ENCODE measurements at regions not wholly inside any gene's neighbourhood (a gene's known extent, or its start where the extent isn't known, plus 50 kb on each side); places are given as distances from the start of the nearest gene placed in this dataset.

DNA sequence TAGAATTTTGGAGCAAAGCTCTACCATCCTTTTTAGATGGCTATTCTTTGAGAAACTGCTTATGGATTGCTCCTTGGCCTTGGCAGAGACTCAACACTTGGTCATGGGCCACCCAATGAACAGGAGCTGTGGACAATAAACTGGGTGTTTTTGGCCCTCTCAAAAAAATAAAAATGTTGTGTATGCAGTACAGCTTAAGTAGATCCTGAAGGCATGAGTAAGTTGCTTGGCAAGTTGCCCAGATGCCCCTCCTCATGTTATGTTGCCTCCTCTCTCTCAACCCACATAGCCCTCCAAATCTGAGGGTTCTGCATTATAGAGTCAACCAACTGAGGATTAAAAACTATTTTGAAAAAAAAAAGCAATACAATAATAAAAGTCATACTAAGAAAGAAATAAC lies 124.9 kb downstream of the ATP23 start:
- H3K27me3 ChIP-seq (ENCODE audit: insufficient read depth, low read length, poor library complexity) = peaks cover 5% of the 10 kb centered on the region
- H3K79me2 ChIP-seq (ENCODE audit: insufficient read depth, low read length) = no peaks in the 10 kb centered on the region
- no peaks in the 10 kb centered on the region for H3K36me3 ChIP-seq (ENCODE audit: insufficient read depth, low read length)
- DNase-seq = no peak
- no peak overlapping the region for H2AFZ ChIP-seq (ENCODE audit: low read depth, low read length)
- TF ChIP-seq, protein P1, sequence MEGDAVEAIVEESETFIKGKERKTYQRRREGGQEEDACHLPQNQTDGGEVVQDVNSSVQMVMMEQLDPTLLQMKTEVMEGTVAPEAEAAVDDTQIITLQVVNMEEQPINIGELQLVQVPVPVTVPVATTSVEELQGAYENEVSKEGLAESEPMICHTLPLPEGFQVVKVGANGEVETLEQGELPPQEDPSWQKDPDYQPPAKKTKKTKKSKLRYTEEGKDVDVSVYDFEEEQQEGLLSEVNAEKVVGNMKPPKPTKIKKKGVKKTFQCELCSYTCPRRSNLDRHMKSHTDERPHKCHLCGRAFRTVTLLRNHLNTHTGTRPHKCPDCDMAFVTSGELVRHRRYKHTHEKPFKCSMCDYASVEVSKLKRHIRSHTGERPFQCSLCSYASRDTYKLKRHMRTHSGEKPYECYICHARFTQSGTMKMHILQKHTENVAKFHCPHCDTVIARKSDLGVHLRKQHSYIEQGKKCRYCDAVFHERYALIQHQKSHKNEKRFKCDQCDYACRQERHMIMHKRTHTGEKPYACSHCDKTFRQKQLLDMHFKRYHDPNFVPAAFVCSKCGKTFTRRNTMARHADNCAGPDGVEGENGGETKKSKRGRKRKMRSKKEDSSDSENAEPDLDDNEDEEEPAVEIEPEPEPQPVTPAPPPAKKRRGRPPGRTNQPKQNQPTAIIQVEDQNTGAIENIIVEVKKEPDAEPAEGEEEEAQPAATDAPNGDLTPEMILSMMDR (IDR thresholded peaks at IDR 0.05; ENCODE audit: borderline replicate concordance, extremely low read depth, low read length, poor library complexity, severe bottlenecking) = no peak
- no peak for TF ChIP-seq EZH2 (IDR thresholded peaks at IDR 0.05; ENCODE audit: borderline replicate concordance, low read depth, low read length, severe bottlenecking)
- no peak overlapping the region for H3K27ac ChIP-seq (ENCODE audit: low read length)
- no peak overlapping the region for H3K4me2 ChIP-seq (ENCODE audit: insufficient read depth, low read length)
- no peak for ATAC-seq (ENCODE audit: insufficient read depth, low read depth)
- no peaks in the 10 kb centered on the region for H4K20me1 ChIP-seq (ENCODE audit: insufficient read depth, low read length)
- no peak overlapping the region for H3K9ac ChIP-seq (ENCODE audit: low read depth, low read length)
- no peak overlapping the region for H3K4me3 ChIP-seq (ENCODE audit: low read depth in 1 of 2, low read length in 2 of 2)
- H3K4me1 ChIP-seq (ENCODE audit: insufficient read depth, low read length) = no peaks in the 10 kb centered on the region
- H3K9me3 ChIP-seq (ENCODE audit: insufficient read depth, low read length, severe bottlenecking) = no peaks in the 10 kb centered on the region

DNA sequence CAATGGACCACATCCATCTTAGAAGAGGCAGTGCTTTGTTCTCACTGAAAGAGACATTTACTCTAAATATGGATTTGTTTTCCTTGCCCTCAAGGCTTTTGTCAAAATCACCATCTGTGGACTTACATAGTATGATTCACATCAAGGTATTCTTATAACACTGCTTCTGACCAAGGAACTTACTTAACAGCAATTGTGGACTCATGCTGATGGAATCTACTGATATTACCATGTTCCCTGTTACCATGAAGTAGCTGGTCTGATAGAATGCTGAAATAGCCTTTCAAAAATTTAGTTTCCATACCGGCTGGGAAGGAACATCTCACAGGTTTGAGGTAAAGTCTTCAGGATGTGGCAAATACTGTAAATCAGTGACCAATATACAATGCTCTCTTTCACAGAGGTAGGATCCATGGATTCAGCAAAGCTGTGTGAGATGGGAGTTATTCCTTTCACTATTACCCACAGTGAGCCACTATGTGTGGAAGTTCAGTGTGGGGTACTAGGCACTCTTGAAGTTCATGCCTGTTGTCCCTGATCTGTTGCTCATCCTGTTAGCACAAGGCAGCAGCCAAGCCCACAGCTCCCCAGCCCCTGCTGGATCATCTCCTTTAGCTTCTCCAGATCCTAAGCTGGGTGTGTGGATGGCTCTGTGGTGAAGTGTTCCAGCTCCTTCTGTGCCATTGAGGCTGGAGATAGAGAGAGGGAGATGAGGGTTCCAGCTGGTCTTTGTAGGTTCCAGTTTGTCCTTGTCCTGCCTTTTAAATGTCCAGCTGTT lies 126.4 kb downstream of the ATP23 start:
- Histone ChIP-seq H3K4me1 (ENCODE audit: insufficient read depth, low read length) (no peaks in the 10 kb centered on the region), H2AFZ (ENCODE audit: low read depth, low read length) (no peak overlapping the region), H3K36me3 (ENCODE audit: insufficient read depth, low read length) (no peaks in the 10 kb centered on the region), H3K4me2 (ENCODE audit: insufficient read depth, low read length) (no peak overlapping the region), H3K4me3 (ENCODE audit: low read depth in 1 of 2, low read length in 2 of 2) (no peak overlapping the region), H4K20me1 (ENCODE audit: insufficient read depth, low read length) (no peaks in the 10 kb centered on the region), H3K27me3 (ENCODE audit: insufficient read depth, low read length, poor library complexity) (peaks cover 5% of the 10 kb centered on the region), H3K9me3 (ENCODE audit: insufficient read depth, low read length, severe bottlenecking) (no peaks in the 10 kb centered on the region), H3K9ac (ENCODE audit: low read depth, low read length) (no peak overlapping the region), H3K27ac (ENCODE audit: low read length) (no peak overlapping the region), H3K79me2 (ENCODE audit: insufficient read depth, low read length) (no peaks in the 10 kb centered on the region)
- DNase-seq = no peak
- no peak for ATAC-seq (ENCODE audit: insufficient read depth, low read depth)
- no peak for TF ChIP-seq EZH2 (IDR thresholded peaks at IDR 0.05; ENCODE audit: borderline replicate concordance, low read depth, low read length, severe bottlenecking)
- TF ChIP-seq, protein P1 (IDR thresholded peaks at IDR 0.05; ENCODE audit: borderline replicate concordance, extremely low read depth, low read length, poor library complexity, severe bottlenecking) = no peak

DNA sequence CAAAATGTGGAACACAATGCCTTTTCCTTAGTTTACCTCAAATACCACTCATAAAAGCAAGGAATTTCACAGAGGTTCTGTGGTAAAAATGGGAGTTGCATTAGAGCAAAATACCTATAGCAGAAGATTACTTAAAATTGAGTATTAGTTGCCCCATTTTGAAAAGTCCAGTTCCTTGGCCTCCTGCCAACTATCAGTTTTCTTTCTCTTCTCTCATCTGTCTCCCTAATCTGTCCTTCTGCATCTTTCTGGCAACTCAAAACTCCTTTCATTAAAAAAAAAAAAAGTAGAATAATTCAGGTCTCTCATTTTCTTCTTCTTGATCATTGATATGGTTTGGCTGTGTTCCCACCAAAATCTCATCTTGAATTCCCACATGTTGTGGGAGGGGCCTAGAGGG lies 127.3 kb downstream of the ATP23 start:
- no peaks in the 10 kb centered on the region for H3K36me3 ChIP-seq (ENCODE audit: insufficient read depth, low read length)
- TF ChIP-seq EZH2 (IDR thresholded peaks at IDR 0.05; ENCODE audit: borderline replicate concordance, low read depth, low read length, severe bottlenecking) = no peak
- TF ChIP-seq, protein P1 (IDR thresholded peaks at IDR 0.05; ENCODE audit: borderline replicate concordance, extremely low read depth, low read length, poor library complexity, severe bottlenecking) = no peak
- H2AFZ ChIP-seq (ENCODE audit: low read depth, low read length) = no peak overlapping the region
- no peak overlapping the region for H3K27ac ChIP-seq (ENCODE audit: low read length)
- ATAC-seq (ENCODE audit: insufficient read depth, low read depth) (no peak), DNase-seq (no peak)
- H3K4me3 ChIP-seq (ENCODE audit: low read depth in 1 of 2, low read length in 2 of 2) = no peak overlapping the region
- H3K4me1 ChIP-seq (ENCODE audit: insufficient read depth, low read length) = no peaks in the 10 kb centered on the region
- peaks cover 5% of the 10 kb centered on the region for H3K27me3 ChIP-seq (ENCODE audit: insufficient read depth, low read length, poor library complexity)
- H3K4me2 ChIP-seq (ENCODE audit: insufficient read depth, low read length) = no peak overlapping the region
- H3K9me3 ChIP-seq (ENCODE audit: insufficient read depth, low read length, severe bottlenecking) = no peaks in the 10 kb centered on the region
- H3K9ac ChIP-seq (ENCODE audit: low read depth, low read length) = no peak overlapping the region
- H3K79me2 ChIP-seq (ENCODE audit: insufficient read depth, low read length) = no peaks in the 10 kb centered on the region
- no peaks in the 10 kb centered on the region for H4K20me1 ChIP-seq (ENCODE audit: insufficient read depth, low read length)
